Ovary (tissue), 7 donors: ENCODE measurements at regions not wholly inside any gene's neighbourhood (a gene's known extent, or its start where the extent isn't known, plus 50 kb on each side); places are given as distances from the start of the nearest gene placed in this dataset.

Experiments
- DNase-seq, 5 donors: peaks; one replicate each; pipeline ENCODE4 v3.0.0-alpha.2; 2019 to 2020
- H3K27ac ChIP-seq, 2 donors: fragments of 200-600 bp; one replicate each; pipeline versions ENCODE4 v1.5.1 to v1.8.0; 2019 to 2022
- H3K27me3 ChIP-seq: fragments of 200-600 bp; one replicate; pipeline ENCODE4 v1.8.0; 2022
- H3K36me3 ChIP-seq: fragments of 200-600 bp; sonication (generic); one replicate; pipeline ENCODE4 v1.5.1; 2019
- H3K4me1 ChIP-seq: one replicate; pipeline ENCODE4 v1.8.1; 2013; ENCODE audit warnings: mild to moderate bottlenecking, moderate library complexity; ENCODE audit not compliant: insufficient read depth
- H3K4me3 ChIP-seq: fragments of 200-600 bp; sonication (generic); one replicate; pipeline ENCODE4 v1.5.1; 2017
- H3K9me3 ChIP-seq, 2 donors: fragments of 200-600 bp in 1 of 2; sonication (generic) in 1 of 2; one replicate each; pipeline versions ENCODE4 v1.5.1 to v1.8.1; 2013 to 2019; ENCODE audit warnings: mild to moderate bottlenecking in 1 of 2, moderate library complexity in 1 of 2
- EP300 ChIP-seq: sonication (generic); formaldehyde crosslinking; IDR thresholded peaks from one replicate; pipeline ENCODE4 v1.6.1; 2017; ENCODE audit warnings: antibody characterized with exemption
- POLR2A ChIP-seq: fragments of 450-650 bp; IDR thresholded peaks from one replicate; pipeline ENCODE4 v1.6.1; 2017; ENCODE audit warnings: antibody characterized with exemption, mild to moderate bottlenecking, moderate library complexity
- WGBS, 3 donors: extraction: QIAGEN DNeasy Blood & Tissue Kit in 1 of 3; methylation state at CpG; one replicate each; pipeline versions ENCODE4 v1.1.5 to v1.1.7; 2013 to 2017; 5-methylcytosine and 5-hydroxymethylcytosine counted together
- intact Hi-C, 4 donors: fragments of 100-400 bp; cut with DNase I; formaldehyde crosslinking; loops; one replicate each; pipeline versions ENCODE4 v1.11.0 to v1.15.1; 2022 to 2023
- TF ChIP-seq, protein P1 (sequence below), 3 donors: fragments of 450-650 bp in 2 of 3; fragments of 200-600 bp in 1 of 3; IDR thresholded peaks; one replicate each; pipeline versions ENCODE4 v1.5.1 to v1.8.0; 2016 to 2022; ENCODE audit warnings: antibody characterized with exemption in 3 of 3, mild to moderate bottlenecking in 1 of 3
- donor health status: DM: no; HTN: no; CAD: no; lungs with moderate emphysema.
- donor health status: DM: no; HTN: no; CAD: no.
- donor health status: Bipolar disorder and iron deficiency.
- donor health status: DM: no; HTN: no; CAD: no.
- donor health status: DM: yes; HTN: yes; CAD: no.

DNA sequence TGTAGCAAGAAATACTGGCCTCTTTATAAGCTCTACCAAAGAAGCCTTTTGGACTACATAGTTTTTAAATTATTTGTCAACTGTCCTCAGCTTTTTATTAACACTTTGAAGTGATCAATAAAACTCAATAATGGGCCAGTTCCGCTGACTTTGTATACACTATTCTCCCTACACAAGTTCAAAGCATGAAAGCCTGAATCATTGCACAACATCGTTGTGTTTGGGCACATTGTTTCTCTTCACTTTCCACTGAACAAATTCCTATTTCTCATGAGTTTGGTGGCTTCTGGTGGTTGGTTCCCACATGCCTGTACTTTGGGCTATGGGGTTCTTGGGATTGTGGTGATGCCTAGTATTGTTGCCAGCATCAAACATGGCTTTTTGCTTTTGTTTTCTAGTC lies 561.8 kb upstream of the LRRN3 start:
- Histone ChIP-seq H3K4me1 (no peaks in the 10 kb centered on the region), H3K4me3 (no peak overlapping the region), H3K9me3 (no peaks in the 10 kb centered on the region), H3K27me3 (no peaks in the 10 kb centered on the region), H3K27ac (no peak overlapping the region), H3K36me3 (no peaks in the 10 kb centered on the region)
- intact Hi-C loops, result no loop called here
- WGBS, 3 donors, result 90 to 97% (median 96%) methylated on average over 2 of the region's 2 CpGs
- TF ChIP-seq EP300, result no peak
- TF ChIP-seq POLR2A, result no peak
- TF ChIP-seq, protein P1, sequence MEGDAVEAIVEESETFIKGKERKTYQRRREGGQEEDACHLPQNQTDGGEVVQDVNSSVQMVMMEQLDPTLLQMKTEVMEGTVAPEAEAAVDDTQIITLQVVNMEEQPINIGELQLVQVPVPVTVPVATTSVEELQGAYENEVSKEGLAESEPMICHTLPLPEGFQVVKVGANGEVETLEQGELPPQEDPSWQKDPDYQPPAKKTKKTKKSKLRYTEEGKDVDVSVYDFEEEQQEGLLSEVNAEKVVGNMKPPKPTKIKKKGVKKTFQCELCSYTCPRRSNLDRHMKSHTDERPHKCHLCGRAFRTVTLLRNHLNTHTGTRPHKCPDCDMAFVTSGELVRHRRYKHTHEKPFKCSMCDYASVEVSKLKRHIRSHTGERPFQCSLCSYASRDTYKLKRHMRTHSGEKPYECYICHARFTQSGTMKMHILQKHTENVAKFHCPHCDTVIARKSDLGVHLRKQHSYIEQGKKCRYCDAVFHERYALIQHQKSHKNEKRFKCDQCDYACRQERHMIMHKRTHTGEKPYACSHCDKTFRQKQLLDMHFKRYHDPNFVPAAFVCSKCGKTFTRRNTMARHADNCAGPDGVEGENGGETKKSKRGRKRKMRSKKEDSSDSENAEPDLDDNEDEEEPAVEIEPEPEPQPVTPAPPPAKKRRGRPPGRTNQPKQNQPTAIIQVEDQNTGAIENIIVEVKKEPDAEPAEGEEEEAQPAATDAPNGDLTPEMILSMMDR (IDR thresholded peaks at IDR 0.05), result no peak
- no peak for DNase-seq

DNA sequence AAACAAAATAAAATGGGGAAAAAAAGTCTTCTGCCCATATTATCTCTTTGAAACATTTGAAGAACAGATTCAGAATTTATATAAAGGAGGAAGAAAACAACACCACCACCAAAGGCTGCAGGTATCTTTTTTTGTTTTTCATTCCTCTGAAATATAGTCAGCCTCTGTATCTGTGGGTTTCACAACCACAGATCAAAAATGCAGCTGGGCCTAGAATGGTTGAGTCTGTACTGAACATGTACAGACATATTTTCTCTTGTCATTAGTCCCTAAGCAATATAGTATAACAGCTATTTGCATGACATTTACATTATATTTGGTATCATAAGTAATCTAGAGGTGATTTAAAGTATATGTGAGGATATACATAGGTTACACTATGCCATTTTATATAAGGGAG lies 559.7 kb upstream of the LRRN3 start:
- DNase-seq, result no peak
- Histone ChIP-seq H3K27me3 (no peaks in the 10 kb centered on the region), H3K27ac (no peak overlapping the region), H3K4me1 (no peaks in the 10 kb centered on the region), H3K4me3 (no peak overlapping the region), H3K9me3 (no peaks in the 10 kb centered on the region), H3K36me3 (no peaks in the 10 kb centered on the region)
- TF ChIP-seq EP300 (no peak), POLR2A (no peak)
- TF ChIP-seq, protein P1 (IDR thresholded peaks at IDR 0.05), result no peak
- intact Hi-C loops, result no loop called here

DNA sequence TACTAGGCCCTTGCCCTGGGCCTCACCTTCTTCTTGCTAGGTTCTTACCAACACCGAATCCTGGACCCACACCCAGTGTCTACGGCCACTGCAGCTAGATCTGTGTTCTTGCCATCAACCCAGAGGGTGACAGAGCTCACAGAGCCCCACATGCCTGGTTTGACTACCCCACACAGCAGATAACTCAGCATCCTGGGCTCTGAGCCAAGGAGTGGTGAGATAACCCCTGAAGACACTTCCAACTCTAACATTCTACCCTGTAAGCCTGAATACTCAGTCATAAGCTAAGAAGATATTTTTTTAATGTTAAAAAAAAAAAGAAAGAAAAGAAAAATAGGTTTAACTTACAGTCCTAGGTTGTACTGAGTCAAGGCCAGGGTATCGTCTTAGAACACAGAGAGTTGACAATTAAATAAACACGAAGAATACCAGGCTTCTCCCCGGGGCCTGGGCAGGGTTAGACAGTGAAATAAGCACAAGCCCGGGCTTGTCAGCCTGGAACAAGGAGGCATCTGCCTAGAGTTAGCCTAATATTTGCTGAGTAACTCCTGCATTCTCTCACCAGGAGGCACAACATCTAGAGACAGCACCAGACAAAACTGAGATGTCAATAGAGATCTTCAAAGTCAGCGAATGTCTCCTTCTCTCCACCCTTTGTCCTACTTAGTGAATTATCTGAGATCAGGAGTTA lies 556.5 kb upstream of the LRRN3 start:
- Histone ChIP-seq H3K4me3 (no peak overlapping the region), H3K27me3 (no peaks in the 10 kb centered on the region), H3K4me1 (no peaks in the 10 kb centered on the region), H3K9me3 (no peaks in the 10 kb centered on the region), H3K27ac (no peak overlapping the region), H3K36me3 (no peaks in the 10 kb centered on the region)
- 41 to 55% (median 45%) methylated on average over 7 of the region's 7 CpGs for WGBS, 3 donors
- TF ChIP-seq, protein P1 (IDR thresholded peaks at IDR 0.05), result no peak
- TF ChIP-seq EP300, result no peak
- no peak for TF ChIP-seq POLR2A
- peak in 2 of 5 donors; percentile 15 to 47 for DNase-seq
- intact Hi-C loops, result no loop called here

DNA sequence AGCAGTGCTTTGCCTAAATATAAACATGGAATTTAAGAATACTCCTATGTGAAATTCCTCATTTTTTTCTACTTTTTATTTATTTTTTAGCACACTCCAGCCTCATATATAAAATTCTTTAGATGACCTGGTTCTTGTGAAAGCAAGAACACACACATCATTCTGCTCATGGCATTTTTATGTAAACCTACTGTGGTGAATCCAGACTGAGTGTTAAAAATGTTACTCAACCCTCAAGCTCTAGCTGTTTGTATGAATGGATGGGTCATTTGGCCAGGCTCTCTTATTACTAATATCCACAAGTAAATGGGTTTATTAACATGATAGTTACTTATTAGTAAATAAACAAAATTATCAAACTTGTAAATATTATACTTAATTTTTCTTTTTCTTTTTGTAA lies 551.7 kb upstream of the LRRN3 start:
- intact Hi-C loops, result no loop called here
- no peaks in the 10 kb centered on the region for H3K4me1 ChIP-seq
- H3K4me3 ChIP-seq, result no peak overlapping the region
- H3K36me3 ChIP-seq, result no peaks in the 10 kb centered on the region
- H3K27ac ChIP-seq, result no peak overlapping the region
- no peaks in the 10 kb centered on the region for H3K9me3 ChIP-seq
- no peaks in the 10 kb centered on the region for H3K27me3 ChIP-seq
- TF ChIP-seq POLR2A, result no peak
- TF ChIP-seq EP300, result no peak
- DNase-seq, result no peak

DNA sequence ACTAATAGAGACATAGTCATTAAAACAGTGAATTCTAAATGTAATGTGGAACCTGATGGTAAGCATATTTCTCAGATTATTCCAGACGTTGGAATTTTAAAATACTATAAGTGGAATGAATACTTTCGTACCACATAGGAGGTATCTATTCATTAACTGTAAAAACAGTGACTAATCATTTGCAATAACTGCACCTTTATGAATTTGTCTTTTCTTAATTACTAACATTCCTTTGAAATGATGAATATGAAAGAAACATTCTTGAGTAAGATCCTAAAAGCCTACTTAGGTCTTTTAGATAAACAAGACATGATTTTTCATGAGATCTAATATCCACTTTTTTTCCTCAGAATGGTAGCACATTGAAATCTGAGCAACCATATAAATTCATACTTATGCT lies 549.0 kb upstream of the LRRN3 start:
- H3K27ac ChIP-seq, result no peak overlapping the region
- no peaks in the 10 kb centered on the region for H3K9me3 ChIP-seq
- no peak for DNase-seq
- WGBS, 3 donors, result 61 to 81% (median 61%) methylated on average over 2 of the region's 2 CpGs
- no peaks in the 10 kb centered on the region for H3K27me3 ChIP-seq
- no peak overlapping the region for H3K4me3 ChIP-seq
- H3K36me3 ChIP-seq, result no peaks in the 10 kb centered on the region
- no peaks in the 10 kb centered on the region for H3K4me1 ChIP-seq
- TF ChIP-seq POLR2A (no peak), EP300 (no peak)
- TF ChIP-seq, protein P1 (IDR thresholded peaks at IDR 0.05), result no peak
- intact Hi-C loops, result no loop called here
